ENCODE measurements at regions not wholly inside any gene's neighbourhood (a gene's known extent, or its start where the extent isn't known, plus 50 kb on each side); places are given as distances from the start of the nearest gene placed in this dataset.

GRCh38 chr13:74004109-74004508 lies 130.1 kb downstream of the KLF12 start:
- no peak for DNase-seq (ENCODE audit: low read depth in 2 of 2)

DNA sequence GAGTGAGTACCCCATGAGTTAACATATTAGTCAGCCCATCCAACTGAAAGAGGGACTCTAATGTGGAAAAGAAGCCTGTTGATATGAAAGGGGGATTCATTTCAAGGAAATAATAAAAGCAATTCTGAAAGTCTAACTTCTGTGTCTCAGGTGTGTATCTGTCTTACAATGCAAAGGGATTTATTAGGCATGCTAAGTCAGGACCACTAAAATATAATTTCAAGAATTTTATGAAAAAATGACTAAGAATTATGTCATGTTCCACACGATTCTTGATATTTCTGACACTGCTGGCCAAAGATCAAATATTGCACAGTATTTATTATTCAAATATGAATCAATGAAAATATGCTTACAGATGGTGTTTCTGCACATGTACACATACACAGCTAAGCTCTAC lies 130.8 kb downstream of the KLF12 start:
- DNase-seq (ENCODE audit: low read depth in 2 of 2): no peak

DNA sequence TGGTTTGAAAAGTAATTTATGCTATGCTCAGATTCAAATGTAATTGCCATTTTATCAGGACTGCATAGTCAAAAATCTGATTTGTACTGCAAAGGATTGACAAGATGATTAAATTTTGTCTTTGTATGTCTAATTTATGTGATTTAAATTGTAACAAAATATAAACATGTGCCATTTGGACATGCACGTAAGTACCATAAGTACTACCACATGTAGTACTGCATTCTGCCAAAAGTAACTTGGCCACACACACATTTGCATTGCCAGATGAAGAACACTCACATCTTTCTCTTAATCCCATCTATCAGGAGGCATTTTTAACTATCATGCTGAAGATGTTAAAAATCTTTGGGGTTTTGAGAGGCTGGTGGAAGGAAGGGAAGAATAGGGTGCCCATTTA lies 133.3 kb downstream of the KLF12 start:
- DNase-seq (ENCODE audit: low read depth in 2 of 2): no peak

DNA sequence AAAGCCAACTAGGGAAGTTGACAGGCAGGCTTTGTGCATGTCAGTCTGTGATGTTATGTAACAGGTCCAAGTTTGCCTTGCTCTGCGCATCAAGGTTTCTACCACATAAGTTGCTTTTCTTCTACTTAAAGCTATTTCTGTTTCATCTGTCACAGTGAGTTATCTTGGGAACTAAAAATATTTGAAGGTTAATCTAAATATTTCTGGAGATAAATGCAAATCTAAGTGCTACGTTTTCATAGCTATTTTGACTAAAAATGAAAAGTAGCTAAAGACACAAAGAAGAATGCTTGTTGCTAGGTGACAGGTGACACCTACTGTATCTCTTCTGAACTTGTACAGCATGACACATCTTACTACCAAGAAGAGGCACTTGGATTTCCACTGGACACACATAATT lies 135.6 kb downstream of the KLF12 start:
- DNase-seq (ENCODE audit: low read depth in 2 of 2): no peak

- no peak for DNase-seq (ENCODE audit: low read depth in 2 of 2)
Measured at GRCh38 chr13:73997964-73998363, 136.2 kb downstream of the KLF12 start.

DNA sequence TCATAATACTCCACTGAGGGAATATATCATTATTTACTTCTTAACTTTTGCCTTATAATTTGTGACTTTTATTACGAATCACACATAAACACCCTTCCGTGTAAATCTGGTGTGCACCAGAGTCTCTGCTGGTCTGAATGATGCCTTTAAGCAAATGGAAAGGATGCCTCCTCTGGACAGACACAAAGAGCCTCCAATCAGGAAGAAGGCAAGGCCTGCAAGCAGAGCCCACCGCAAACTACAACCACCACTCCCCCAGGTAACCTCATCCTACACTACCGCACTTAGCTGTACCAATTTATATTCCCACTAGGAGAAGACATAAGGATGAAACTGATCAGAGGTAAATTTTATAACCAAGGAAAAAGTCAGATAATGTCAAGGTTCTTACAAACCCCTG lies 137.6 kb downstream of the KLF12 start:
- no peak for DNase-seq (ENCODE audit: low read depth in 2 of 2)

DNA sequence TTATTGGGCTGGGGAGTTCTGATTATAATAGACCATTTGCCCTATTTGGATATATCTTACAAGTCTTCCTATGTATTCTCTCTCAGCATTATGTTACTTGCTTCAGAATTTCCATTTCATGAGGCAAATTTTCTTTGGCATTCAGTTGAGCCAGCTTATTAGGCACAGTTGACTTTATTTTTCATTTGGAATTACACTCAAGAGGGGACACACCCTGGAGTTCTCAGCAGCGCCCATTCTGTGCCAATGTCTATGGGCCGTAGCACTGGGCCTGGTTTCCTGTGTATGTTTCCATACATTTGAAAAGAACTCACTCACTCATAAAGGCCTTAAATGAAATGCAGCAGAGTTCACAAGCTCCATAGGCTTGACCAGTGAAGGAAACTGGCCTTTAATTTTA lies 138.5 kb downstream of the KLF12 start:
- DNase-seq (ENCODE audit: low read depth in 2 of 2): no peak

GRCh38 chr13:73993661-73994060 lies 140.5 kb downstream of the KLF12 start:
- no peak for DNase-seq (ENCODE audit: low read depth in 2 of 2)

DNA sequence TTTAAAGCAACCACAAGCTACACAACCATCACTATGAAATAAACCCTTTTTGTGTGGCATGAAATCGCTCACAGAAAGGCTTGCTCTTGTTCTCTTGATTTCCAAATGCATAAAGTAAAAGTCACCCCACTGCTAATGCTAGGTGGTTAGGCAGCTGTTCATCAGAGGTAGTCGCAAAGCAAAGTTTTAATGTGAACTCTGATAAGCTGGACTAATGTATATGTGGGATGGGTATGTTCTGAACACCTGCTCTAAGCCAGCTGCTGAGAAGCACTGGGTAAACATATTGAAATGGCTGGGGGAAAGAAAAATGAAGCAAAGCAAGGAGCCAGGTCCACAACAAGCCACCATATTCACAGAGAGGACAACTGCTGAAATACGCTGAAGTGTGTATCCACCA lies 142.3 kb downstream of the KLF12 start:
- DNase-seq (ENCODE audit: low read depth in 2 of 2): no peak

DNA sequence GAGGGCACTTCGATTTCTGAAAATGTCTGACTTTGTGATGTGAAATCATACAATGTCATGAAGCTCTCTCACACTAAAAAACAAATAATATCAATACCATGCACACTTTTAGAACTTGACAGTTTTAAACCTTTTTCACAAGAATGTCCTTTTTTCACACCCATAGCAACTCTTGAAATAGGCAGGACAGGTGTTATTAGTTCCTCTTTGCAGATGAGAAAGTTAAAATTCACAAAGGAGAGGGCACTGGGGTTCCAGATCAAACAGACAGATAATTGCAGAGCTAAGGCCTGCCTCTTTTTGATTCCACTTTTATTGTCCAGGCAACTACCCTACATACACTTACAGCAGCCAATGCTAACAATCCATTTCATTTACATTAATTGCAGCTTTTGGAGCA lies 142.8 kb downstream of the KLF12 start:
- no peak for DNase-seq (ENCODE audit: low read depth in 2 of 2)

DNA sequence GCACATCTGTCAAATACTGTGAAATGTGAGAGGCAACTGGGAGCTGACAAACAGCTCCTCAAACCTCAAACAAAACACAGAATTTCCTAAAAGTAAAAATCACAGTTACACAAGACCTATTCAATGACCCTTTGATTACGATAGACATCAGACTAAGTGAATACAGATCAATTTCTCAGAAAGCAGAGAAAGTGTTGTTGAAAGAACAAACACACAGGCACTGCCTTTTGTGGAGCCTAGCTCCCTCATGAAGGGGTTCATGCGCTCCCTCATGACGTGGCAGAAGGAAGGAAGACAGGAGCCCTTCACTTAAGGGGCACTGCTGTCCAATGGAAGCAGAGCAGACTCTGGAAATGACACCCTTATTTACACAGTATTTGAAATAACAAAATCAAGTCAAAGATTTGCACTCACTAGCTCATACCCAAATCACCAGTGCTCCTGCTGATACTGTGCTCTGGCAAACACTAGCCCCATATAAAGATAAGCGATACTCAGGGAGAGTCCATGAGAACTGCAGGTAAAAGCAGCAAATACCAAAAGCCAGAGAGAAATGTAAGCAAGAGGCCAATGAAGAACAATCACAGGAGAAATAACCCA lies 144.9 kb downstream of the KLF12 start:
- no peak for DNase-seq (ENCODE audit: low read depth in 2 of 2)

DNA sequence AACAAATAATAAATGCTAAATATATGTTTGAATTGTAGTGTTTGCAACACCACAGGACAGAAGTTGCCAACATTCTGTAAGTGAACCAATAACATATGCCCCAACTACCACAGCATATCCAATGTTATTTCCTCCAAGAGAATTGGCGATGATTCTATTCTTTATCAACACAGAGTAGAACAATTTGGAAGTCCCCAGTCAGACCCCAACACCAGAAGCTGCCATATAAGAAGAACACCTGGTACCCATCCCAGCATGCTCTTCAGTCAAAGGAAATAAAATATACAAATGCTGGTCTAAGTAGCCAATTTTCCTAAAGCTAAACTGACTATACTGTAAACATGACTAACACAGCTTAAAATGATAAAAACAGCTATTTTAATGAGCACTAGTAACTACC lies 145.7 kb downstream of the KLF12 start:
- DNase-seq (ENCODE audit: low read depth in 2 of 2): no peak

DNA sequence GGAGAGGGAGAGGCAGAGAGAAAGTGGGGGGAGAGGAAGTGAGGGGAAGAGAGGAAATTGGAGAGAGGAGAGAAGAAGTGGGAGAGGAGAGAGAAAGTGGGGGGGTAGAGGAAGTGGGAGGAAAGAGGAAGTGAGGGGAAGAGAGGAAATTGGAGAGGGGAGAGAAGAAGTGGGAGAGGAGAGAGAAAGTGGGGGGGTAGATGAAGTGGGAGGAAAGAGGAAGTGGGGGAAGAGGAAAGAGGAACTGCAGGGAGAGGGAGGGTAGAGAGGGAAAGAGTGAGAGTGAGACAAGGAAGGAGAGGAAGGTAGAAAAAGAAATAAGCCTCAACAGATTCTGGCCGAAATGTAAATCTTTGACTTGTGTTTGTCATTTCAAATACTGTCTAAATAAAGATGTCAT lies 146.6 kb downstream of the KLF12 start:
- no peak for DNase-seq (ENCODE audit: low read depth in 2 of 2)

DNA sequence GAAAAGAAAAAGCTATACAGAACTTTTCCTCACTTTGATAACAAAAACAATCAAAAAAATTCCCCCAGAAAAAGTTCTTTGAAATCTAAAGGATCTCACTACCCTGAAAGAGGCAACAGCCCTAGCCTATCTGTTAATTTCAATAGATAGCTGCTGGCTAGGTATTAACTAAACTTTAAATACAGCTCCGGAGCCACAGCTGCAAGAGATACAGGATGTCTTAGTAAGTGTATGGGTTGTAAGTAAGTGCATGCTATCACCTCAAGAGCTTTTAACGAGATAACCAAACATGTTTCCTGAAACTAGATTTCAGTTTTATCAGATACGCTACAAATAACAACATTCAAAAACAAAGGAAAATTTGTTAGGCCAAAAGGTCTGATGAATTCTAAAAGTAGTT lies 148.4 kb downstream of the KLF12 start:
- no peak for DNase-seq (ENCODE audit: low read depth in 2 of 2)

- DNase-seq (ENCODE audit: low read depth in 2 of 2): no peak
Measured at GRCh38 chr13:73984949-73985691, 149.1 kb downstream of the KLF12 start.

- DNase-seq (ENCODE audit: low read depth in 2 of 2): no peak
Measured at GRCh38 chr13:73984201-73984600, 150.0 kb downstream of the KLF12 start.

DNA sequence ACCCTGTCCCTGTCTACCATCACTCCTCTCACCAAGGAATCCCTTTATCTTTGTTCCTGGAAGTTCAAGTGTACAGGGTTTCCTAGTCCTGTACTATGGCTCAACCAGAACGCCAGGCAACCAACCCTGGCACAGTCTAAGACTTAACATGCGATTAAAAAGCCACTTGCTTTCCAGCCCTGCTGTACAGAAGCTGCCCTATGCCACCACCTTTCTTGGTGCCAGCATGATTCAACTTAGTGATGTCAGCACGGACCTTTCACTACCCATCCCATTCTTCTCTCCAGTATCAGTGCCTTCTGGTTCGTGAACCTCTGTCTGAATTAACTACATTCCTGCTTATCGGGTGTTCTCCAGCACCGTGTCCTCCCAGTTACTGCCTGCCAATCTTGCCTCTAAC lies 151.1 kb downstream of the KLF12 start:
- DNase-seq (ENCODE audit: low read depth in 2 of 2): no peak

GRCh38 chr13:73981595-73981994 lies 152.6 kb downstream of the KLF12 start:
- DNase-seq (ENCODE audit: low read depth in 2 of 2): no peak

GRCh38 chr13:73975767-73976166 lies 158.4 kb downstream of the KLF12 start:
- no peak for DNase-seq (ENCODE audit: low read depth in 2 of 2)

DNA sequence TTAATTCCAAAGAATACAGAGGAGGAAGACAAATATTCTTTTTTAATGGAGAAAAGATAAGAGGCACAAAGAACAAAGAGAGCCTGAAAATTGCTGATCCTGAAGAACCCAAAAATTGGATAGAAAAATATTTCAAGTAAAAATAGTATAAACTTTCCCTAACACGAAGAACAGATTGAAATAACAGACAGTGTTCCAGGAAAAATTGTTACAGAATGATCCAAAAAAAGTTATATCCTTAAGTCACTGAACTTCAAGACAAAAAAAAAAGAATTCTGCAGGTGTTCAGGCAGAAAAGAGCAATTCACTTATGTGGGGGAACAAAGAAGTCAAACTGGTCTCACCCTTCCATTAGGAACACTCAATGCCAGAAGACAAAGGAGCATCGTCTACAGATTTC lies 160.2 kb downstream of the KLF12 start:
- DNase-seq (ENCODE audit: low read depth in 2 of 2): no peak

- no peak for DNase-seq (ENCODE audit: low read depth in 2 of 2)
Measured at GRCh38 chr13:73973156-73973555, 161.0 kb downstream of the KLF12 start.

GRCh38 chr13:73972545-73972944 lies 161.7 kb downstream of the KLF12 start:
- no peak for DNase-seq (ENCODE audit: low read depth in 2 of 2)

- no peak for DNase-seq (ENCODE audit: low read depth in 2 of 2)
Measured at GRCh38 chr13:73971481-73971880, 162.7 kb downstream of the KLF12 start.

Data from lung microvascular endothelial cell (primary cell).